Dedifferentiated amniotic fluid mesenchymal stem cell (primary cell): ENCODE measurements at regions not wholly inside any gene's neighbourhood (a gene's known extent, or its start where the extent isn't known, plus 50 kb on each side); places are given as distances from the start of the nearest gene placed in this dataset.

ENCODE experiments used
- DNase-seq: peaks from one replicate; pipeline ENCODE4 v3.0.0-alpha.2; 2016; ENCODE audit errors: extremely low spot score

DNA sequence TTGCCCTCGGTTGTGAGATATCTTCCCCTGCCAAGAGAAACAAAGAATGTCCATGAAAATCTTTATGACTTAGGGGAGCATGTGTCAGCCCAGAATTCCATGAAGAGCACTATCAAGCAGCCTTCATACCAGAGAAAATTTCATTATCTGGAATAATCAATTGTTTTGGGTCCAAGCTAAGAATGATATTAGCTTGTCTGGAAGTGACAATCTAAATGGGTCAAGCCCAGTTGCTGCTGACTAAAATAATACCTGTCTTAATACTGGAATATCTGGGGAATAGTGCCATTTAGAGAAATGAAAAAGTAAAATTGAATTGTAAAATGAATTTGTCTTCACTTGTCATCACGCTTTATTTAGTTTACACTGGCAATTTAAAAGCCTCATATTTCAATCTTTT is 407.4 kb downstream of the PLA2G4A start:
- DNase-seq: no peak

DNA sequence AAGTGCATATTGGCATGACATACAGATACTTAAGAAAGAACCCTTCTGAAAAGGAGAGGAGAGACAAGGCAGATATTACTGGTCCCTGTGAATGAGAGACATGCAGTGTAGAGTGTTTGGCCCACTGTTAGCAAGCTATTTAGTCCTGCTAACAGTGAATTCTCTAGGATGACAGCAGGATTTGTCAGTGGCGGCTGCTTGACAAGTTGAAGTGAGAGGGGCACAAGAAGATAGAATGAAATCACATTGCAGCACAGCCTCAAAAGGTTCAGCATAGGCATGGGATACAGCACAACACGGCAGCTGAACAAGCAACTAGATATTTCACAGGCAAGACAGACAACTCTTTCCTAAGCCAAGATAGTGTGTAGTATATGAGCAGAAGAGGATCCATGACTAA is 407.9 kb downstream of the PLA2G4A start:
- no peak for DNase-seq

DNA sequence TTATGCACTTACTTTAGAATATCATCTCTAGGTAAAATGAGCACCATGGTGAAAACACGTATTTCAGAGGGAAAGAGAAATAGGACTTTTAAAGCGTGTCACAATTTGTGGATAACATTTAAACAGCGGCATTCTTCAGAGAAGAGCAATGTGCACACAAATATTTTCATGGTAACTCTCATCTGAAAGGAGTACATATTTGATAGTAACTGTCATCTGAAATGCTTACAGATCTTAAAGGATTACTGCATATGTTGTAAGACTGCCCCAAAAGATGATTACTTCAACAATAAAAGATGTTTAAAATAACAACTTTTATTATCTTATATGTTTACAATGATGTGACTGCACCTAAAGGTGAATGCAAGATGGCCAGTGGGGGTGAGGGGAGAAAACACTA is 408.8 kb downstream of the PLA2G4A start:
- peak; percentile 64 for DNase-seq

DNA sequence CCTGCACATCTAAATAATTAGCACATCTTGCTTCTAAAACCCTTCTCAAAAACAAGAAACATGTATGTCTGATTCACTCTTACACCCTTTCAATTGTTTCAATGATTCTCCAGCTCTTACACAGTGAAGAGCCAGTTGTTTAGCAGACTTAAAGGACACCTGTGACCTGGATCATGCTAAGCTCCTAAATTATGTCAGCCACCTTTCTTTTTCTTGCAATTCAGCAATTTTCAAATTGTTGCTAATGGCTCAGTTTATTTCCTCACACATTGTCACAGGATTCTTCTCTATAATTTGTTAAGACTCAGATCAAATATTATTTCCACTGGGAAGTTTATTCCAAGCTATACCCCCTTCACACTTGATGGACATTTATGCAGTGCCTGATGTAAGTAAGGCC is 413.2 kb downstream of the PLA2G4A start:
- DNase-seq: no peak

DNA sequence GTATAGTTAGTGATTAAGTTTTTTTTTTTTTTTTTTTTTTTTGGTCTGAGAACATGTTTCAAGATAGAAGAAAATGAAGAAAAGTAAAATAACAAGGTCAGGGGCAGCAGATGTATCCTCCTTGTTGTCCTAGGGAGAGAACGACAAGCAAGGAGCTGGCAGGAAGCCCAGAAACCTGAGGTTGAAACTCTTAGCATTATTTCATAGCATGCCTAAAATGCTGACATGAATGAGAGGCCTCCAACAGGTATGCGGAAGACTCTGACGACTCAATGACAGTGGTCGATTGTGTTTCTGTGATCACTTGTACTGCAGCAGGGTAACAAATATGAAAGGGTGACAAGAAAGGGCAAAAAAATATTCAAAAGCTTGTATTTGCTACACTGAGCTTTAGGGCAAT is 415.9 kb downstream of the PLA2G4A start:
- DNase-seq: no peak

DNA sequence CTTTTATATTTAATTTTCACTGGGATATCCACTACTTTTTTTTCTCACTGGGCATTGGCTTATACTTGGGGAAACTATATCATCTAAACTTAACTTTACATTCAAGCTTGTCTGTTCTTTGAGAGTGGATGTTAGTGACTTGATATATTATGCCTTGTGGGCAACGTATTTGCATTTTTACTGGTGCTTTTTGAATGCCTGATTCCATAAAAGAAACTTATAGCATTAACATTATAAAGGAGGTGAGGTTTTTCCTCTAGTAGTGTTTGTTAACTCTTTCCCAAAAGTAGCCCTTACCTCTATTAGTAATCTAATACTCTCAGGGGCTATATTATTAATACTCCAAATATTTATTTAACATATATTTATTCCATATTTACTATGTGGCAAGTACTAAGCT is 416.5 kb downstream of the PLA2G4A start:
- no peak for DNase-seq

DNA sequence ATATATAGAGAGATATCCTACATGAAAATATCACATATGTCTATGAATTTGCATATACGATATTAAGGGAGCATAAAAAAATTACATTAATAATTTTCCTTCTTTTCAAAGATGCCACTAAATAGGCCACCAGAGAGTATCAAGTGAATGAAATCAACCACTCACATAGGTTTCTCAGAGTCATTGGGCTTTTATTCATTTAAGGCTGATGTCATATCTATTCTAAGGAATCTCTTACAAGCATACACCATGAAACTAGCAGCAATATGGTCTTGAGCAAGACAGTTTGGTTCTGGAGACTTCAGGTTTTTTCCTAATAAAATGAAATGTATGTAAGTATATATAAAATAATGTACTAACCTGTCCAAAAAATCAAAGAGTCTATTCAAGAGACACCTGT is 420.4 kb downstream of the PLA2G4A start:
- DNase-seq: no peak

DNA sequence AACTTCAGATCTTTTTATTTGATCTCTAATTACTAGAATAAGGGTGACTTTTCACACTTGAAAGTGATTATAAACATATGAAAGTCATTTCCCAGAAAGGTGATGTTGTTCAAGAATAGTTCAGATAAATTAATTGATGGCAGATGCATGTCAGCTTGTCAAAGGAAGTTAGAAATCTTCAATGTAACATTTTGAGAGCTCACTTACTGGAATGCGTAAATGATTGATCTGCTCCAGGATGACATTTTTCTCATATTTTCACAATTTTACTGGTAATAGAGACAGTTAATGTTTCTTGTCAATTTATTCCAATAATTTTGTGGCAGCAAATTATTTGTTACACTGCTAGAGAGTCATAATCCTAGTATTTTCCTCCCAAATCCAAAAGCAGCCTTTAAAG is 424.2 kb downstream of the PLA2G4A start:
- DNase-seq: no peak

DNA sequence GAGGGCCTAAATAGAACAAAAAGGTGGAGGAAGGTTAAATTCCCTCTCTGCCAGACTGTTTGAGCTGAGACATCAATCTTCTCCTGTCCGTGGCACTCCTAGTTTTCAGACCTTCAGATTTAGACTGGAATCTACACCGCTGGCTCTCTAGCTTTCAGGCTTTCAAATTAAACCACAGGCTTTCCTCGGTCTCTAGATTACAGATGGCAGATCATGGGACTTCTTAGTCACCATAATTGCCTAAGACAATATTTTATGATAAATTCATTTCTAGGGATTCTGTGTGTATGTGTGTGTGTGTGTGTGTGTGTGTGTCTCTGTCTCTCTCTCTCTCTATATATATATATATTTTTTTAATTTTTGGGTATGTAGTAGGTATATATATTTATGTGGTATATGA is 428.7 kb downstream of the PLA2G4A start:
- no peak for DNase-seq

DNA sequence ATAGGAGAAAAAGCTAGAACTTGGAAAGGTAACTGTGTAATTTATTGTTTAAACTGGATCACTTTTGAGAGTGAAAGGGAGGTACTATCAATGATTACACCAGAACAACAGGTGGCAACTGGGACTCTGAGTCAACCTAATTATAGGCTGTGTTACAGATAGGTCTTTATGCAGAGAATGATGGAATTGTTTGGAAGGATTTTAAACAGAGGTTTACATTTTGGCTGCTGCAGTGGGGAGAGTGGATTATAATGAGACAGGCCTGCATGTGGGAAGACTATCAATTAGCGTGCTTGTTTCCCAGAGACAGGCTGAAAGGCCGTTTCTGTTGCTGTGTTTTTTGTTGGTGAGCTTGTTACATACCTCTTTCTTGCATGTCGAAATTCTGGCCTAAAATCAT is 432.9 kb downstream of the PLA2G4A start:
- no peak for DNase-seq

DNA sequence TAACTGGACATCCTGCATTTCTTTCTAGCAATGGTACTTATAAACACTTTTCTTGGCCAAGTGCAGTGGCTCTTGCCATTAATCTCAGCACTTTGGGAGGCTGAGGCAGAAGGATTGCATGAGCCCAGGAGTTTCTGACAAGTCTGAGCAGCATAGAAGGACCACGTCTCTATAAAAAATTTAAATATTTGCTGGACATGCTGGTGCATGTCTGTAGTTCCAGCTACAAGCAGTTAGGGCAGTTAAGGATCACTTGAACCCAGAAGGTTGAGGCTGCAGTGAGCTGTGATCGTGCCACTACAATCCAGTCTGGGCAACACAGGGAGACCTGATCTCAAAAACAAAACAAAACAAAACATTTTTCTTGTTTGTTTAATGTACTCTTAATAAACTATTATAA is 434.0 kb downstream of the PLA2G4A start:
- no peak for DNase-seq

DNA sequence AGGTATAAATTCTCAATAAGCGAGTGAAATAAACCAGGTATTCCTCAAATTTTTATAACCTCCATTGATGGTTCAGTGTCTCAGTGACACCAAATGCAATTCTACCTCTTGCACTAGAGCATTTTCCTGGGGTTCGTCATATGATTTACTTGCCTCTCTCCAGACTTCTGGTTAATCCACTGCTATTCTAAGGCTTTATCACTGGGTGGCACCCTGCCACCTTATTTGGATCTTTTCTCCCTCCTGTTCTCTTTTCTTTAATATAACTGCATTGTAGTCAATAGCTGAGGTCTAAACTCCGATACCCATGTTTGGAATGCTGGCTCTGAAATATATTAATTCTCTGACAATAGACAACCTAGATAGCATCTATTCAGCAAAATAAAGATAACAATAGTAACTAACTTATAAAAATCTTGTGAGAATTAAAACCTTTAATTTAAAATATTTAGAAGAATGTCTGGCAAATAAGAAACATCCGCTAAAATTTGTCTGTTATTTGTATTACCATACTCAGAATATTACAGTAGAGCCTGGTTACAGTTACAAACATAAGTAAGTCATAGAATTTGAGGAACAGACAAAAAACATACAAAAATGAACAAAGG is 436.4 kb downstream of the PLA2G4A start:
- peak; percentile 63 for DNase-seq

DNA sequence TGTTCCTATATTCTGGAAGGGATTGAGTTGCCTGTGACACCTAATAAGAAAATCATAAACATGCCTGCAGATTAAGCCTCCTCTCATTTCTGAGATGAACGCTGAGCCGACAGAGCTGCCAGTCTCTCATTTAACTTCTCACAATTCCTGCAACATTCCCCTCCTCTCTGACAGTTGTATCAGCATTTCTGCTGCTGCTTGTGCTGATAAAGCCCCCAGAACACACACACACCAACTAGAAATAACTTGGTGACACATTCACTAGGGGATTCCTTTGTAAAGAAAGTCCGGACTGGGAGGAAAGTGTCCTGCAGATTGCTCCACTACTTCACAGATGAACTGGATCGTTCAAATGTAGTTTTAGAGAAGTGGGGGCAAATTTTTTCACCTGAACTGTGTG is 437.3 kb downstream of the PLA2G4A start:
- no peak for DNase-seq

DNA sequence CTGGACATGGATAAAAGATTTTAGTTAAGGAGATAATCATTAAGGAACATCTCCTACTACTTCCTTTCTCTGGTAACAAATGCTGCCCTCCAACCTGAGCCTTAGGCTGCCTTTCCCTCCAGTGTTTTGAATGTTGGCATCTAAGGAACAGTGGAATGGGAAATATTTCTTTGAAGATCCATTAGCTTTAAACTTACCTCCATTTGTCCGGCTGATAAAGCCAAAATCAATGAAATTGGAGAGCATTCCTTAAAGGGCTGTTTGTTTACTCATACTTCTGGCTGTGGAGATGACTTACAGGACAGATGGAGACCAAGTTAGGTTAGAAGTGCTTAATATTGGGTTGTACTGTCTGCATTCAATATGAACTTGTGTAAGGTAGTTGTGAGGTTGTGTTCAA is 439.1 kb downstream of the PLA2G4A start:
- no peak for DNase-seq

DNA sequence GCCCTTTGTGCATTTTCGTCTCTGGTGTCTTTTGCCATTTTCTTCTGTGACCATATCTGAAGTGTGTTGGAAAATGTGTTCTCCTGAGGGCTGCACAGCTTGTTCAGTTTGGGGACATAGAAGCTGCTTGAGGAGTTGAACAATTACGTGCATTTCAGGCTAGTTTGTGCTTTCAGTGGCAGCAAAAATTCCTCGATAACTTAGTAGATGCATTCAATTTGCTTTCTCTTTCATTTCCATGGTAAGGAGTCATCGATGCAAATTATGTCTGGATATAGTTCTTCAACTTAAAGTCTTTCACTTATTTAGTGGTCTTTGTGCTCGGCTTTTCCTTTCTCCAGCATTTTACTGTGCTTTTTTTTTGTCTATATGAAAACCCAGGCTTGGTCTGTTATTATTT is 441.5 kb downstream of the PLA2G4A start:
- no peak for DNase-seq

DNA sequence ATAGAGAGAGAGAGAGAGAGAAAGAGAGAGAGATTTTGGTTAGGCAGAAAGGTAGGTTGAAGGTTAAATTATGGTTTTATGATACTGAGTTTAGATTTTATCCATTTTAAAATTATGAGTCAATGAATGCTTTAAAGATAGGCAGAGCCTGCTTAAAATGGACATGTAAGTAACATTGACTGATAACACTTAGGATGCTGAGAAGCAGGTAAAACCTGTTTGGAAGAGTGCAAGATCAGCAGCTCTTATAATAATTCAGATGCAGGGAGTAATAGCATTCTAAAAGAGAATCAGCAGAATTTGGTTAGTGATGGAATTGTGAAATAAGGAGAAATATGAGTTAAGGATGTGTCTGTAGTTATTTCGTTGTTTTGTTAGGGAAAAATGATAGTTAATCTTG is 446.6 kb downstream of the PLA2G4A start:
- DNase-seq: no peak

DNA sequence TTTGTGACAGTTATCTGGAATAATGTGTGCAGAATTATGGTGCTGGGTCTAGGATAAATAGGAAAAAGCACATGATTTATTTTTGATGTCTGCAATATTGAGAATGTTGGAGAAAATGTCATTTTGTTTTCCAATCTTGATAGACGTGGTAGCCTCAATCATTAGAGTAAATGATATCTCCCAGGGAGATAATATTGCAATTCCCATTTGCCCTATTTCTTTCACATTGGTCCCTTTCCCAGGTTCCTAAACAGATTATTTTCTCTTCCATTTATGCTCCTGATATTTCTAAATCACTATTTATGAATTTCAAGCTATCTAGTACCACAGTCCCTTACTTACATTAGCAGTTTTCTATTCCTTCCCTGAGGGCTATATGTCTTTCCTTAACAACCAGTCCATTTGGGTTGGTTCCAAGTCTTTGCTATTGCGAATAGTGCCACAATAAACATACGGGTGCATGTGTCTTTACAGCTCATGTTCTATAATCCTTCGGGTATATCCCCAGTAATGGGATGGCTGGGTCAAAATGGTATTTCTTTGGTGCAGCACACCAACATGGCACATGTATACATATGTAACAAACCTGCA is 447.3 kb downstream of the PLA2G4A start:
- no peak for DNase-seq

DNA sequence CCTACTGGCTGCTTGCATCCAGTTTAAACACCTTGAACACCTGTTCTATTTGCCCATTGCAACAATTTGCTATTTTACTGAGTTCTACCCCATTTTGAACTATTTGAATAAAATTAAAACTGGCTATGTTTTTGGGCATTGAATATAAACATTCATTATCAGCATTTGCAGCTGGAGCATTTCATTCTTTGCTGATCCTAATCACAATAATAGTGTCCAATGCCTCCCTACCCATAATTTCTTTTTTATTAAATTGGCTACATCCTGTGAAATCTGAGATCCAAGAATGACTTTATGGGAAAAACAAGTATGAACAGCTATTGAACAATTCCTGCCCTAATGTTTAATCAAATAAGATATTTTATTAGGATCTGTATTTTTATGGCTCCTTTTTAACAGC is 447.9 kb downstream of the PLA2G4A start:
- no peak for DNase-seq

DNA sequence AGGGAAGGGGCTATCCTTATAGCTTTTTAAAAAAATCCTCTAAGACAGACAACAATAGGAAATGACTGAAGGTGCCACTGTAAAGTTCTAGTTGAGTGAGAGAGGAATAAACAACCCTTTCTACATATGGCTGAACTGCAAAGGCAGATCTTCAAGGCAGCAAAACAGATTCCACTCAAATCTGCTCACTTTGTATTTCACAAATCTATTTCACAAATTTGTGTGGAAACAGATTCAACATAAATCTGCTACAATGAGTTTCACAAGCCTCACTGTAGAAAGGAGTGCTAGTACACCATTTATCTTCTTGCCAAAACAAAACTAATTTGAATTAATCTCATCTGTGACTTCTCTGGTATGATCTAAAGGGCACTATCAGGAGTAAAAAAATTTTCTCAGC is 451.3 kb downstream of the PLA2G4A start:
- DNase-seq: no peak

DNA sequence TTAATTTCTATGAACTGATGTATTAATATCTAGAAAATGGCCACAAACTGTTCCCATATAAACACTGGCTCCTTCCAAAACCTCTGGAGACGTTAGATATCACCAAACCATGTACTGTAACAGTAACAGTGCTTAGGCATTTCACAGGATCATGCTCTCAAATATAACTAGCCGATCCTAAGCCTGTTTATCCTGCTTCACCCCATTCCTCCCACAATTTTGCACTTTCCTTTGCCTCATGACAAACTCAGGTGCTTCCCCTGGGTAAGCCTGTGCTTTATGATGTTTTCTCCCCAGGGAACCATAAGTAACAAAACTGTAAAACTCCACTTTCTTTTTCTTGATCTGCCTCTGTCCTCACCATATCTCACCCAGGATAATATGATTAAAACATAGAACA is 452.3 kb downstream of the PLA2G4A start:
- DNase-seq: no peak

DNA sequence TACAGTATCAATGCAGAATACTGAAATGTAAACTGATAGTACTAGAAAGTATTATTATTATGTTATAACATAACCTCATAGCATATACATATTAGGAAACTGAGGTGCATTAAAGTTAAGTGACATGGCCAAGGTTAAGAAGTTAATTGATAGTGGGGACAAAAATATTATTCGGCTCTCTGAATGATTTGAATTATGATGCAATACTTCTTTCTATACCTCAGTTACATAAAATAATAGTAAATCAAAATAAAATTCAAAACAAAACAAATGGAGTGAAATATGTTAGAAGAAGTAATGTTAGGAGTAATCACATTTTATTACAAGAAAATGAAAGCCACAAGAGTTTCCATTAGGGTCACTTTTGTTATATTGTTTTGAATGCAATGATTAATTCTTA is 455.2 kb downstream of the PLA2G4A start:
- DNase-seq: no peak

DNA sequence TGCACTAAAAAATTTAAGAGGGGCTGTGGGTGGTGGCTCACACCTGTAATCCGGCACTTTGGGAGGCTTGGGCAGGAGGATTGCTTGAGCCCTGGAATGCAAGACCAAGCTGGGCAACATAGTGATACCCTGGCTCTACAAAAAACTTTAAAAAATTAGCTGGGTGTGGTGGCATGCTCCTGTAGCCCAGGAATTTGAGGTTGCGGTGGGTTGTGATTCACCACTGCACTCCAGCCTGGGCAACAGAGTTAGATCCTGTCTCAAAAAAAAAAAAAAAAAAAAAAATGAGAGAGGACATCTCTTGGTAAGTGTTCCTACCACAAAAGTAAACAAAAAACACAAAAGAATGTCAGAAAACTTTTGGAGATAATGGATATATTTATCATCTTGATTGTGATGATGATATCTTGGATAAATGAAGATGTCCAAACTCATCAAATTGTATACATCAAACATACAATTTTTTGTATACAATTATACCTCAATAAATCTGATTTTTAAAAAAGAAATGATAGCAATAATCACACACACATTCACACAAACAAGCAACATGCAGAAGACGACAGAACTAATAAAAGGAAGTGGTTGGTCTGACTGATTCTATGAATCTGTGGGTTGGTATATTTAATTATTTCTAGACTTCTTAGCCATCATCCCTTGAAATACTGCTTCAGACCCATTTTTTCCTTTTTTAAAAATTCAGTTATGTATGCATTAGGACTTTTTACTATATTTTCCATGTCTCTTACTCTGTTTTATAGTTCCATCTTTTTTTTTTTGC is 465.9 kb downstream of the PLA2G4A start:
- DNase-seq: no peak

DNA sequence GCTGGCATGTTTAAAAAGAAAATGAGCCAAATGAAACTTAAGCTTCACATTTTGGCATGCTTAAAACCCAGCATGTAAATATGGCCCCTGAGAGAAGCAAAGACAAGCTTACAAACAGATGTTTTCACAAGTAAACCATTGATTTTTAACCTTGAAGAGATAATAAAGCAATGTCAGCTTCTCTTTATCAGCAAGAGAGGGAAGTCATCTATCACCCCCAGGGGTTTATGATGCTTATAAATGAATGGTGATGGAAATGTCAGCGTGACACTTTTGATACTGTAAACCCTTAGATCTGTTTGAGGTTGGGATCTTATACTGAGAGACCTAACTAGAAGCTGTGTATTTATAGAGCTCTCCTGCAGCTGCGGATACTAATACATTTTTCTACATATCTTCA is 471.3 kb downstream of the PLA2G4A start:
- DNase-seq: no peak
